ENCODE measurements at regions not wholly inside any gene's neighbourhood (a gene's known extent, or its start where the extent isn't known, plus 50 kb on each side); places are given as distances from the start of the nearest gene placed in this dataset.
"Not testable (repeated sequence)": the region's sequence is repeated elsewhere in the genome, so short reads cannot be mapped to it uniquely, and the experiment has no call there.

GRCh38 chr9:7622481-7622880, 177.1 kb downstream of the DMAC1 start:
- DNase-seq = no peak

- DNase-seq = no peak
These were observed 184.2 kb downstream of the DMAC1 start for GRCh38 chr9:7615344-7615743.

GRCh38 chr9:7613931-7614330, 185.6 kb downstream of the DMAC1 start:
- DNase-seq = peak; percentile 6

- DNase-seq = no peak
These were observed 191.3 kb downstream of the DMAC1 start for GRCh38 chr9:7608261-7608660.

- no peak for DNase-seq
These were observed 192.2 kb downstream of the DMAC1 start for GRCh38 chr9:7607421-7607820.

- no peak for DNase-seq
These were observed 193.0 kb downstream of the DMAC1 start for GRCh38 chr9:7606591-7606990.

- no peak for DNase-seq
These were observed 197.8 kb downstream of the DMAC1 start for GRCh38 chr9:7601739-7602138.

GRCh38 chr9:7597716-7598115, 201.9 kb downstream of the DMAC1 start:
- DNase-seq = no peak

GRCh38 chr9:7592321-7593316, 207.0 kb downstream of the DMAC1 start:
- DNase-seq = no peak

- no peak for DNase-seq
These were observed 208.1 kb downstream of the DMAC1 start for GRCh38 chr9:7591501-7591900.

- no peak for DNase-seq
These were observed 219.0 kb downstream of the DMAC1 start for GRCh38 chr9:7580568-7580967.

- DNase-seq = no peak
These were observed 220.2 kb downstream of the DMAC1 start for GRCh38 chr9:7579351-7579750.

GRCh38 chr9:7578951-7579350, 220.6 kb downstream of the DMAC1 start:
- no peak for DNase-seq

- peak; percentile 47 for DNase-seq
These were observed 229.4 kb downstream of the DMAC1 start for GRCh38 chr9:7570107-7570720.

- no peak for DNase-seq
These were observed 231.9 kb downstream of the DMAC1 start for GRCh38 chr9:7567687-7568086.

- no peak for DNase-seq
These were observed 238.0 kb downstream of the DMAC1 start for GRCh38 chr9:7561527-7562080.

- no peak for DNase-seq
These were observed 238.8 kb downstream of the DMAC1 start for GRCh38 chr9:7560669-7561305.

GRCh38 chr9:7554699-7555098, 244.9 kb downstream of the DMAC1 start:
- DNase-seq = no peak

GRCh38 chr9:7552706-7553105, 246.9 kb downstream of the DMAC1 start:
- DNase-seq = not testable (repeated sequence)

- DNase-seq = no peak
These were observed 250.3 kb downstream of the DMAC1 start for GRCh38 chr9:7549249-7549648.

GRCh38 chr9:7546261-7546660, 253.3 kb downstream of the DMAC1 start:
- no peak for DNase-seq

- no peak for DNase-seq
These were observed 254.0 kb downstream of the DMAC1 start for GRCh38 chr9:7545371-7546165.
